OCI-LY3 (cell line): ENCODE measurements at regions not wholly inside any gene's neighbourhood (a gene's known extent, or its start where the extent isn't known, plus 50 kb on each side); places are given as distances from the start of the nearest gene placed in this dataset.
"Not testable (repeated sequence)": the region's sequence is repeated elsewhere in the genome, so short reads cannot be mapped to it uniquely, and the experiment has no call there.

ENCODE experiments used
- H2AFZ ChIP-seq: fragments of 200-600, 300-600 bp; shearing (Covaris generic); 2 replicates; pipeline ENCODE4 v1.6.0; 2014; ENCODE audit warnings: antibody characterized with exemption, low read depth, low read length
- H3K27ac ChIP-seq: fragments of 200-600, 300-600 bp; sonication (generic); 2 replicates; pipeline ENCODE4 v1.5.1; 2014; ENCODE audit warnings: mild to moderate bottlenecking, low read length, moderate library complexity, mixed read lengths
- H3K27me3 ChIP-seq: fragments of 200-600, 300-600 bp; sonication (generic); 2 replicates; pipeline ENCODE4 v1.6.1; 2014; ENCODE audit warnings: low read depth, low read length, mixed read lengths
- H3K36me3 ChIP-seq: fragments of 200-600, 300-600 bp; sonication (generic); replicated peaks from 2 replicates; pipeline ENCODE3; 2014; ENCODE audit warnings: low read depth, low read length, mixed read lengths
- H3K4me1 ChIP-seq: fragments of 300-600, 200-600 bp; sonication (generic); 2 replicates; pipeline ENCODE4 v1.6.1; 2014; ENCODE audit warnings: low read length, mixed read lengths
- H3K4me2 ChIP-seq: fragments of 200-600, 300-600 bp; sonication (generic); 2 replicates; pipeline ENCODE4 v1.6.1; 2014; ENCODE audit warnings: low read length, mixed read lengths
- H3K4me3 ChIP-seq: fragments of 300-600, 200-600 bp; sonication (generic); 2 replicates; pipeline ENCODE4 v1.5.1; 2014; ENCODE audit warnings: antibody characterized with exemption, mild to moderate bottlenecking, low read length, moderate library complexity
- H3K79me2 ChIP-seq: fragments of 300-600, 200-600 bp; shearing (Covaris generic); 2 replicates; pipeline ENCODE4 v1.6.1; 2014; ENCODE audit warnings: mild to moderate bottlenecking, low read length, mixed read lengths
- H3K9ac ChIP-seq: fragments of 300-600, 200-600 bp; shearing (Covaris generic); 2 replicates; pipeline ENCODE4 v1.6.0; 2014; ENCODE audit warnings: mild to moderate bottlenecking, low read length, moderate library complexity
- H3K9me3 ChIP-seq: fragments of 200-600, 300-600 bp; shearing (Covaris generic); 2 replicates; pipeline ENCODE4 v1.6.1; 2014; ENCODE audit warnings: low read length, mixed read lengths; ENCODE audit not compliant: insufficient read depth
- H4K20me1 ChIP-seq: fragments of 200-600, 300-600 bp; sonication (generic); 2 replicates; pipeline ENCODE4 v1.6.1; 2016; ENCODE audit warnings: low read length, mixed read lengths; ENCODE audit not compliant: insufficient read depth
- EZH2phosphoT487 ChIP-seq: fragments of 200-600 bp; shearing (Covaris generic); IDR thresholded peaks from 2 replicates; pipeline ENCODE4 v1.6.1; 2018; ENCODE audit warnings: antibody characterized with exemption, mixed run types, low read depth
- TF ChIP-seq, protein P1 (sequence below): fragments of 200-600, 300-600 bp; sonication (generic); IDR thresholded peaks from 2 replicates; pipeline ENCODE4 v1.5.1; 2014; ENCODE audit warnings: antibody characterized with exemption, low read length, low read depth

DNA sequence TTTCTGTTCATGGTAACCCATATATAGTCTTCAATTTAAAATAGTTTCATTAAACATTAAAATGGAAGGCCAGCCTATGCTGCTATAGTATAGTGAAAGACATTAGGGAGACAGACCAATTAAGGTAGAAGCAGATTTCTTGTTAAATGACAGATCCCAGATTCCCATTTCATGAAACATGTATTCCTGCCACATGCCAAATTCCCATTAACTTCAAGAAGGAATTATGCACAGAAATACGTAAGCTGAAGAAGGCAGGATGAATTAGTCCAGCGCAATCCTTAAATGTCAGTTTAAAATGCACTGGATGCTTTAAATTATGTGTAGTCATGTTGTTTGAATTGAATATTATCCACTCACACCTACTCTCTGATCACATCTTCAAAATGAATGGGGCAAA is 424.9 kb downstream of the SH2D1A start:
- H3K79me2 ChIP-seq: no peaks in the 10 kb centered on the region
- H3K4me1 ChIP-seq: no peaks in the 10 kb centered on the region
- no peaks in the 10 kb centered on the region for H3K36me3 ChIP-seq
- no peak overlapping the region for H2AFZ ChIP-seq
- TF ChIP-seq, protein P1, sequence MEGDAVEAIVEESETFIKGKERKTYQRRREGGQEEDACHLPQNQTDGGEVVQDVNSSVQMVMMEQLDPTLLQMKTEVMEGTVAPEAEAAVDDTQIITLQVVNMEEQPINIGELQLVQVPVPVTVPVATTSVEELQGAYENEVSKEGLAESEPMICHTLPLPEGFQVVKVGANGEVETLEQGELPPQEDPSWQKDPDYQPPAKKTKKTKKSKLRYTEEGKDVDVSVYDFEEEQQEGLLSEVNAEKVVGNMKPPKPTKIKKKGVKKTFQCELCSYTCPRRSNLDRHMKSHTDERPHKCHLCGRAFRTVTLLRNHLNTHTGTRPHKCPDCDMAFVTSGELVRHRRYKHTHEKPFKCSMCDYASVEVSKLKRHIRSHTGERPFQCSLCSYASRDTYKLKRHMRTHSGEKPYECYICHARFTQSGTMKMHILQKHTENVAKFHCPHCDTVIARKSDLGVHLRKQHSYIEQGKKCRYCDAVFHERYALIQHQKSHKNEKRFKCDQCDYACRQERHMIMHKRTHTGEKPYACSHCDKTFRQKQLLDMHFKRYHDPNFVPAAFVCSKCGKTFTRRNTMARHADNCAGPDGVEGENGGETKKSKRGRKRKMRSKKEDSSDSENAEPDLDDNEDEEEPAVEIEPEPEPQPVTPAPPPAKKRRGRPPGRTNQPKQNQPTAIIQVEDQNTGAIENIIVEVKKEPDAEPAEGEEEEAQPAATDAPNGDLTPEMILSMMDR: no peak
- TF ChIP-seq EZH2phosphoT487: no peak
- no peaks in the 10 kb centered on the region for H3K27me3 ChIP-seq
- H3K4me3 ChIP-seq: no peak overlapping the region
- H3K27ac ChIP-seq: no peak overlapping the region
- no peak overlapping the region for H3K9ac ChIP-seq
- no peaks in the 10 kb centered on the region for H4K20me1 ChIP-seq
- H3K4me2 ChIP-seq: no peak overlapping the region
- H3K9me3 ChIP-seq: no peaks in the 10 kb centered on the region

DNA sequence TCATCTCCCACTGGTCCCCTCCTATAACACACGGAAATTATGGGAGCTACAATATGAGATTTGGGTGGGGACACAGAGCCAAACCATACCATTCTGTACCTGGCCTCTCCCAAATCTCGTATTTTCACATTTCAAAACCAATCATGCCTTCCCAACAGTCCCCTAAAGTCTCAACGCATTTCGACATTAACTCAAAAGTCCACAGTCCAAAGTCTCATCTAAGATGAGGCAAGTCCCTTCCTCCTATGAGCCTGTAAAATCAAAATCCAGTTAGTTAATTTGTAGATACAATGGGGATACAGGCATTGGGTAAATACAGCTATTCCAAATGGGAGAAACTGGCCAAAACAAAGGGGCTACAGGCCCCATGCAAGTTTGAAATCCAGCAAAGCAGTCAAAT is 441.9 kb downstream of the SH2D1A start:
- not testable (repeated sequence) for H4K20me1 ChIP-seq, H3K36me3 ChIP-seq, H3K27ac ChIP-seq, H3K9ac ChIP-seq, H2AFZ ChIP-seq, H3K27me3 ChIP-seq, H3K9me3 ChIP-seq, H3K4me2 ChIP-seq, H3K4me3 ChIP-seq, H3K4me1 ChIP-seq, H3K79me2 ChIP-seq

DNA sequence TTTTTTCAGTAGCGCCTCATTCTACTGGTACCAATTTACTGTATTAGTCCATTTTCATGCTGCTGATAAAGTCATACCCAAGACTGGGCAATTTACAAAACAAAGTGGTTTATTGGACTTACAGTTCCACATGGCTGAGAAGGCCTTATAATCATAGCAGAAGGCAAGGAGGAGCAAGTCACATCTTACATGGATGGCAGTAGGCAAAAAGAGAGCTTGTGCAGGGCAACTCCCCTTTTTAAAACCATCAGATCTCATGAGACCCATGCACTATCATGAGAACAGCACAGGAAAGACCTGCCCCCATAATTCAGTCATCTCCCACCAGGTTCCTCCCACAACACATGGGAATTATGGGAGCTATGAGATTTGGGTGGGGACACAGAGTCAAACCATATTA is 443.5 kb downstream of the SH2D1A start:
- H3K4me3 ChIP-seq, H3K36me3 ChIP-seq, H3K4me2 ChIP-seq, H4K20me1 ChIP-seq, H3K9me3 ChIP-seq, H3K27ac ChIP-seq, H3K79me2 ChIP-seq, H2AFZ ChIP-seq, H3K9ac ChIP-seq, H3K4me1 ChIP-seq, H3K27me3 ChIP-seq: not testable (repeated sequence)

DNA sequence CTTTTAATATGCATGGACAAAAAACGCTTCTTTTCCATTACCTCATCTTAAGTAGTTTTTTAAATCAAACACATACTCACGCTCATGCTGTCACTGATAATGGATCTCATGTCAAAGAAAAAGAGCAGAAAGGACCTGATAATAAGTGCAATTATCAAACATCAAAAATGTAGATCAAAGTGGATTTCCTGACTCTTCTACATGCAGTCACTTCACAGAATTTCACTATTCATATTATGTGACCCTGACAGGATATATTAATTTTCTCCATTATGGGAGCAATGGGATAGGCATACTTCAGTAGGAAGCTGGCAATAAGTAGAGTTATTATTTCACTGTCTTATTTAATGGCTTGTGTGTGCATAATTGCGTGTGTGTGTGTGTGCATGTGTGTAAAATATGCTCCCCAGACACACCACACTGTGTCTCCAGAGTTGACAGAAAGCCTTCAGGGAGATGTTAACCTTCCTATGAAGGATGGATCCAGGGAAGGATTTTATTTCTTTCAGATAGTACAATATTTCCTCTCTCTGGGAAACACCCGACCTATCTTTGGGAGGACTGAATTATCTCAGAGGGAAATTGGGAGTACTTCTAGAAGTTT is 445.2 kb downstream of the SH2D1A start:
- no peak for TF ChIP-seq EZH2phosphoT487
- TF ChIP-seq, protein P1: no peak
- Histone ChIP-seq H3K9me3 (no peaks in the 10 kb centered on the region), H3K4me1 (no peaks in the 10 kb centered on the region), H3K9ac (no peak overlapping the region), H3K27ac (no peak overlapping the region), H4K20me1 (no peaks in the 10 kb centered on the region), H3K4me3 (no peak overlapping the region), H3K79me2 (no peaks in the 10 kb centered on the region), H3K36me3 (no peaks in the 10 kb centered on the region), H3K27me3 (no peaks in the 10 kb centered on the region), H2AFZ (no peak overlapping the region), H3K4me2 (no peak overlapping the region)

DNA sequence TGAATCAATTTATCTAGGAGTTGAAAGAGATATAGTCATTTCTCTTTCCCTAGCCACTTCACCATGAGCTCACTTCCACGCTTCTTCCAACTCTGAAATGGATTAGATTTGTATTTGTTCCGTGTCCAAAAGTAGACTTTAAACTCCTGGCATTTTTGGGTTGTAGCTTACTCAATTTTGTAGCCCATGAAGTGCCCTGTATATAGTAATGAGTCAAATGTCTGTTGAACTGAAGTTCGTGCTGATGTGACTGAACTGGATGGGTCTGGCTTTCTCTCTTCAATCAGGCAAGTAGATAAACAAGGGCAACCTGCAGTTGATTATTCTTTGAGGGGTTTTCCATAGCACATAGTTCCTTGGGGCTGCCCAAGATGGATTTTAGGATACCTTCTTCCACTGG is 450.6 kb downstream of the SH2D1A start:
- no peaks in the 10 kb centered on the region for H3K79me2 ChIP-seq
- no peak overlapping the region for H3K4me2 ChIP-seq
- H3K27me3 ChIP-seq: no peaks in the 10 kb centered on the region
- no peak overlapping the region for H3K27ac ChIP-seq
- no peak for TF ChIP-seq EZH2phosphoT487
- TF ChIP-seq, protein P1: no peak
- H3K36me3 ChIP-seq: no peaks in the 10 kb centered on the region
- H2AFZ ChIP-seq: no peak overlapping the region
- no peak overlapping the region for H3K9ac ChIP-seq
- H3K9me3 ChIP-seq: no peaks in the 10 kb centered on the region
- no peaks in the 10 kb centered on the region for H3K4me1 ChIP-seq
- no peak overlapping the region for H3K4me3 ChIP-seq
- H4K20me1 ChIP-seq: no peaks in the 10 kb centered on the region
